ENCODE measurements at regions not wholly inside any gene's neighbourhood (a gene's known extent, or its start where the extent isn't known, plus 50 kb on each side); places are given as distances from the start of the nearest gene placed in this dataset.

DNA sequence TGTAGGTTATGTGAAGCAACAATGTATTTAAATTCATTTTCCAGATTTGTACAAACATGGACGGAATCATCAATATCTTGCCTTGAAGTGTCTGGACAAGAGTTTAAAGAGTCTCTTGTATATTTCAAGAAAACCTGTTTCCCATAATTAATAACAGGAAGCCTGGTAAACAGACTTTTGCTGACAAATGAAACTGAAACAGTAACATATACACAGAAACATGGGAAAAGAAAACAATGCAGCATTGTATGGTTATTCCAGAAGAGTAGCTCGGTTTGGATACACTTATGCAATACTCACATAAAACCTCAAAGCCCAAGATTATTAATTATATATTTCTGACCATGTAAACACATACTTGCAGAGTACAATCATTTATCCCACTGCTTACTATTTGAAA is 265.5 kb downstream of the PTPRC start:
- no peak for DNase-seq (ENCODE audit: low read depth)

DNA sequence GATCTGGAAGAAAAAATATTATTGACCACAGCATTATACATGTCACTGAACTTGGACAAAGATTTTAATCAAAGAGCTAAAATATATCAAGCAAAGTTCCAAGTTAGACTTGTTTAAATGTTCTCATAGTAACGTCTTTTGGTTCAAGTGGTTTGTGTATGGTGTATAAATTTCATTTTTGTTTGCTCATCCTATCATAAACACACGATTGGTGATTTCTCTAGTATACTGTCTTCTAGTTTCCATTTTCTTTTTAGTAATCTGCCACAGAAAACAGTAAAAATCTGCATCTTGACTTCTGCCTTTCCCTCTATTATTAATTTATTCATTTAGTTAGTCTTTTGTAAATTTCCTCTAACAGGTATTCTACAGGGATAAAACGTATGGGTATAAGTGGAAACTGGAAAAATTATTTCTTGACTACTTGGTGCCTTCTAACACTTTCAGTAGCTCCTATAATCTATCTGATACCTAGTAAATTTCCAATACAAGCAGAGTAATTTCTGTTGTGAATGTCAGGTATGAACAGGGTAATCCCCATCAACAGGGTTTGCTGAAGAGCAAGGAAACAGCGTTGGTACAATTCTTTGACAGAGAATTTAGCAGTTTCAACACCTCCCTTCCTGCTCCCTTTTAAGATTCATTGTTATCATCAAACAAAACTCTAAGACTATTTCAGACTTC is 268.0 kb downstream of the PTPRC start:
- DNase-seq (ENCODE audit: low read depth) = no peak

DNA sequence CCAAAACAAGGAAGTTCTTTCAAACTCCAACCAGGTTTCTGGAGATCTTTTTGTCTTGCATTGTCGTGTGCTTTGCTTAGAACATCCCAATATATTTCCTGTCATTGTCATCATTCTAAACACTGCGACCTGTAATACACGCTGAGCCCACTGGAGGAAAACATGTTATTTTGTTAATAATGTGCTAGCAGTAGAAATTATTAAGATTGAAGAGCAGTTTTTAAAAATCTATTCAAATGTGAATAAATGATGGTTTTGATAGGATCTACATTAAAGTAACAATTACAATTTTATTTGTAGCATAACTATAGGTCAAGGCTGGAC is 268.5 kb downstream of the PTPRC start:
- DNase-seq (ENCODE audit: low read depth) = no peak

DNA sequence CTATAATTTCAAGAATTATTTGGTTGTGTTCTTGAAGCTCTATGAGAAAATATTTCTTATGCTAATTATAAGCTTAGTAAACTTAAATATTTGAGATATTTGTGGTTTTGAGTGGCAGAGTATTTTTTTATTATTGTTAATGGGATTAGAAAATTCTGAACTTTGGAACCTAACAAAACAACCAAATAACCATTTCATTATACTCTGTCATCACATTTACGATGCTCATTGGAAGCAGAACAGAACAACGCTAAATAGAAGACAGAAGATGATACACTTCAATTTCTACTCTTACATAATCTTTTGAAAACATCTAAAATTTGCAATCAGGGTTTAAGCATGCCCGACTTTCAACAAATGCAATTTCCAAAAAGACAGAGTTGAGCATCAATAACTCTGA is 270.2 kb downstream of the PTPRC start:
- DNase-seq (ENCODE audit: low read depth) = no peak

DNA sequence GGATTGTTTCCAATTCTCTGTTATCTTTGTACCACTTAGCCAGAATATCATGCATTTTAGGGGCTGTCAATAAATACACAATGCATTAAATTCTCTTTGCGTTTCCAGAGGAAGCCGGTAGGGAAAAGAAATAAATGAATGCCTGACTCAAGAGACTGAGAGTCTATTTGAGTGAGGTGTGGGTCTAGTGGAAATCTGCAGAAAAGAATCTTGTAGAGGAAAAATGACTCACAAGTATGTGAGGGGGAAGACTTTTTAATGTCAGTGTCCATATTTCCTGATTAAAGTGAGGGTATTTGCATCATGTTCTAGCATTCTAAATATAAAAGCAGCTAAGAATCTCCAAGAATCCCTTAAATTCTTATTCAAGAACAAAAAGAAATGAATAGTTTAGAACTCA is 271.1 kb downstream of the PTPRC start:
- no peak for DNase-seq (ENCODE audit: low read depth)

DNA sequence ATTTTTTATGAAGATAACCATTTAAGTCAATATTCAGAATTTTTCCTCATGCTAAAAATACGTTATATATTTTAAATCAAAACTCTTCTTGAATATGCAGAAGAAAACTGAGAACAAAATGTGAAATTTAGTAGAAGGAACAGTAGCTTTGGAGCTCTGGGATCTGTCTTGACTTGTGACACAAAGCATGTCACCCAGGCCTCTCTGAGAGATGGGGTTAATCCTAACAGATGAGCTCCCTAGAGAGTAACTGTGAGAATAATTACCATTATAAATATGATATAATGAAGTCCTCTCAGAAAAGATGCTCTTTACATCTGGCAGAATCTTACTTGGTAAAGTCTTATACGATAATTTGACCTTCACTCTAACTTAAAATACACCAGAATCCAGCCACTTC is 272.0 kb downstream of the PTPRC start:
- DNase-seq (ENCODE audit: low read depth) = no peak

DNA sequence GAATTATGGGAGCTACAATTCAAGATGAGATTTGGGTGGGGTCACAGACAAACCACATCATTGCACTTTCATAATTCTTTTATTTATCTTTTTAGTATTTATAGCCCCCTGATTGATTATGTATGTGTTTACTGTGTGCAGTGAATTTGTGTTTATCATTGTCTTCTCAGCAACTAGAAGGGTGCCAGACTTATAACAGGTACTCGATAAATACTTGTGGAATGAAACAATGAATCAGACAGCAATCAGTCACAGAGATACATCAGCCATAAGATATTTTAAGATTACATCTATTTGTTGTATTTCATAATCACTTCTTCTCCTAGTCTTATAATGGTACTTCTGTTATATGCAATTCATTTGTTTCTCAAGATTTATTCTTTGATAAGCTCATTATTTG is 273.2 kb downstream of the PTPRC start:
- no peak for DNase-seq (ENCODE audit: low read depth)

DNA sequence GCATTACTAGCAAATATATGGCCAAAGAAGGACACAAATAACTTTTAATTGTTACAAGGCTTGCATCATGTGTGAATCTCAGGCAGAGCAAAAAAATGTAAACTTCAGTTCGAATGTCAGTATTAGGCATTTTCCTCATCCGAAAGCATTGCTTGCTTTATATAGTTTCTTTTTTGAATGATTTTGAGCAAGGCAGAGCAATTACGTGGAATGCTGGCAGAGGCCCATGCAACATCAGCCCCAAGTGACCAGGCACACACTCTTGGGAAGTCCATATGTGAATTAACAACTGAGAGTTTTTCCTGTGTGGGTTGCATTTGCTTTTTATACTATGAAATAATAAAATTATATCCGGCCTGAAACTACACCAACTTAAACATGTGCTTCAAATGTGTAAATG is 274.8 kb downstream of the PTPRC start:
- no peak for DNase-seq (ENCODE audit: low read depth)

DNA sequence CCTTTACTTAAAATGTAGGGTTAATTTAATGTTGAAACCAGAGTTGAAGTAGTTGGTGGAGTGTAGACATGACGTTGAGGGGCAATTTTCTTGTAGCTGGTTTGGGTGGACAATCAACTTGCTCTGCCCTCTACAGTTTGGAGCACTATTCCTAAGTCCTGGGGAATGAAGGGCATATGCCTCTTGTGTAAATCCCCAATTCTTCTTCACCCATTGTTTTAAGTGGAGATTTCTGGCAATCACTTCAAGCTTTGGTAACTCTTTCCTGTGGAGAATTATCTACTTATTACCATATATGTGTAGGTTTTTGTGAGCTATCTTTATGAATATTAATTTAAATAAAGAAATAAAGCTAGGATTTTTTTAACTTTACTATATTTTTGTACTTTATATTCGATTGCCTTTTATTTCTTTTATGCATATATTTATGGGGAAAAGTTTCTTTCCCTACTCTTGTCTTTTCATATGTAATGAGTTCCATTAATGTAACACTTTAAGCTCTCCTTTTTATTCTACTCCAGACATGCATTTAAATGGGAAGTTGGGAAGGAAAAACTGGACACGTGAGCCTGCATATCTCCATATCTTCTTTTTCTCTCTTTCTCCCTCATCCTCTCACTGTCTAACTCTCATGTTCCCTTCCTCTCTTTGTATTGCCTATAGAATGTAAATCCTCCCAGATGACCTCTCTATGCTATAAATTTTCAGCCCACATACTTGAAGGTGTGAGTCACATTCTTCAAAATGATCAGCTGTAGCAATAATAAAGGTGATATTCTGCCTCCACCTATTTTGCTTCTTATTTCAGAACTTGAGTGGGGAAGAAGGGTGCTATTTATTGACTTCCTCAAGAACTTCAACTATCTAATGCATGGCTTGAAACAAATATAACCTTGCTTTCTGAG is 276.7 kb downstream of the PTPRC start:
- DNase-seq (ENCODE audit: low read depth) = no peak

DNA sequence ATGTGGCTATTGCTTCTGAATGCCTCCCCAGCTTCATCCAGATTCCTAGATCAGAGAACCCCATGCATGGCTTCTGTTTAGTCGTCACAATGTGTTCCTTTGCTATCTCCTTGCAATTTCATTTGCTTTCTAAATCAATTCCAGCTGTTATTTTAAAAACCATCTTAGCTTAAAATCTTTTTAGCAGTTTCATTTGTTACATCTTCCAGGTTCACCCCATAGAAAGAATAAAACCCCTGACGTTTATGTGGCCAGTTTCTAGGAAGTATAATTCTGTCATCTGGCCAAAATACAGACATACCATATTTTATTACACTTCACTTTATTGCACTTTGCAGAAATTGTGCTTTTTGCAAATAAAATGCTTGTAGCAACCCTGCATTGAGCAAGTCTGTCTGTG is 278.4 kb downstream of the PTPRC start:
- DNase-seq (ENCODE audit: low read depth) = no peak

DNA sequence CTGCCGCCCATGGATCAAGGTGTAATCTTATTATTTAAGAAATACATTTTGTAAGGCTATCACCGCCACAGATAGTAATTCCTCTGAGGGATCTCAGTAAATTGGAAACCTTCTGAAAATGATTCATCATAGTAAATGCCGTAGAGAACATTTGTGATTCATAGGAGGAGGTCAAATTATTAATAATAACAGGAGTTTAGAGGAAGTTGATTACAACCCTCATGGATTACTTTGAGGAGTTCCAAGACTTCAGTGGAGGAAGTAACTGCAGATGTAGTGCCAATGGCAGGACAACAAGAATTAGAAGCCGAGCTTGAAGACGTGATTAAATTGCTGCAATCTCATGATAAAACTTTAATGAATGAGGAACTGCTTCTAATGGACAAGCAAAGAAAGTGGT is 280.1 kb downstream of the PTPRC start:
- no peak for DNase-seq (ENCODE audit: low read depth)

DNA sequence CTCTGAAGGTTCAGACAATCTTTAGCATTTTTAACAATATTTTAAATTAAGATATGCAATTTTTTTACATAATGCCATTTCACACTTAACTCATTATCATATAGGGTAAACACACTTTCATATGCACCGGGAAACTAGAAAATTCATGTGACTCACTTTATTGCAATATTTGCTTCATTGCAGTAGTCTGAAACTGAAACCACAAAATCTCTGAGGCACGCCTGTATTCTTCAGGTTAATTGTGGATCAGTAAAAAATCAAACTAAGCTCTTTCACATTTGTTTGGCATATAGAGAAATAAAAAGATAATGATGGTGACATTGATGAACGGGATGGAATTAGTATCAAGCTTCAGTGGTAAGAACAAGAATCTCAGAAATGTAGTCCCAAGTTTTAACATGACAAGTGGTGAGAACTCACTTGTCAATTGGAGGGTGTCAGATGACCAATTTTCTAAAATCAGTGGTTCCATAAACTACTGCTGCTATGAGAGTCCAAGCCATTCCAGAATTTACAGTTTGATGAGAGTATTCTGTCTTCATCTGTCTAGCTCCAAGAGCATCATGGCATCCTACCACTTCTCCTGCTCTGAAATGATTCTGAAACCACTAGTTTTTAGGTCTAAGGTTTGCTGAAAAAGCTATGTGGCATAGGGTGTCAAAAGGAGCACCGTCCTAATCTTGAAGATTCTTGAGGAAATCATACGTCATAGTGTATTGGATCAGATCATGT is 281.0 kb downstream of the PTPRC start:
- no peak for DNase-seq (ENCODE audit: low read depth)

DNA sequence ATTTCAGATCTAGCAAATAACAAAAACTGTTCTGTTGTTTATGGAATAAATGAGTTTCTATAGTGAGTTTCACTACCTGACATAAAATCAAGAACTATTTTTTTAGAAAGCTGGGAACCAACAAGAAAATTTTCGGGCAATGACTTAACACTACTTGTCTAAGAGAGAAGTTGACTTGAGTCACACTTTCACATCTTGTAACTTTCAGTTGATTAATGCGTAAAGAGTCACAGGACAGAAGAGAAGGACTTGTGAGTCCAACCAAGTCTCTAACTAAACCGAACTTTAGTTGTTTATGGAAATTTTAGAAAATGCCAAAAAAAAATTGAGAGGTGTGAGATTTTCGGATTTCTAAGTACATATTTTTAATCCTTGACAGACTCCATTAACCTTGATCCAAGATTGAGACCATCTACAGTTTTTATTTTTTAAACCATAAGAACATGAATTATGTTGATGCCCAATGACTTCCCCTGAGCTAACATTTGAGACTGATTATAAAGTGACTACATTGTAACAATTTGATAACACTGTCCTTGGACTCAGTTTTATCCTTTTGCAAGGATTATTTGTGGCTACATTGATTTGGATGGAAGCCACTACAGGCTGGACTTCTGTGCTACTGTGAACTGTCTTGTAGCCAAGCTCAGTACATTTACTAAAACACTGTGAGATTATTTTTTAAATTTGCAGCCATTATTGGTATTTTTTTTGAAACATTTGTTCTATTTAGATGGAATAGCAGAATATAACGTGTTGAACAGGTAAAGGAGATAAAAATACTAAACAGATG is 284.0 kb downstream of the PTPRC start:
- DNase-seq (ENCODE audit: low read depth) = no peak

DNA sequence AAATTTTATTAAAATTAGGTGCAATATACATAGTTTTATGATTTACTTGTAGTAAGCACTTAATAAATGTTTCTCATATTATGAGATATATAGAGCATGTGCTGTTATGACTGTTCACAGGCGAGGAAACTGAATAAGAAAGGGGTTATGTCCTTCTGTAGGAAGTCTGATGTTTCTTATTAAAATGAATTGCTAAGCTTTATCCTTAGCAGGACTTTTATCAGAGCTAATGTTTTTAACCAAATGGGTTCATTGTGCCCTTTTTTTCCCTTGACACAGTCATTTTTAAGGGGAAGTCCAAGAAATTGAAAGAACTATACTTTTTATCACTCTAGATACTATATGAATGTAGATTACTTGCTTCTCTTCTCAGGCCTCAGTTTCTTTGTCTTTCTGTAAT is 285.2 kb downstream of the PTPRC start:
- DNase-seq (ENCODE audit: low read depth) = no peak

DNA sequence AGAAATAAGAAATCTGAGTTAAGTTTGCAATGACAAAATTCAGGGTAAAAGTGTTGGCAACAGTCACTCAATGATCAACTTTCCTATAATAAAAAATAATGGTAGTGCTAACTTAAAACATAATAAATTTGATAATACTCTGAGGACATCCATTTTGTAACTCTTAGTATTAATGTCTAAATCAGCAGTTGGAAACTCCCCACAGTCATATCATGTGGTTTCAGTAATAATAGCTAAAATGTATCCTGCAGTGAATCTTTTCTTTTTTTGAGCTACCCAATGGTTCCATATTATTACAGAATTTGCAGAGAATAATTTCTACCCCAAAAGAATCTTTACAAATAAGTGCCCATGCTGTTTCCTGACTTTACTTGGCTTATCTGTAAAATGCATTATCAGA is 286.7 kb downstream of the PTPRC start:
- DNase-seq (ENCODE audit: low read depth) = no peak

DNA sequence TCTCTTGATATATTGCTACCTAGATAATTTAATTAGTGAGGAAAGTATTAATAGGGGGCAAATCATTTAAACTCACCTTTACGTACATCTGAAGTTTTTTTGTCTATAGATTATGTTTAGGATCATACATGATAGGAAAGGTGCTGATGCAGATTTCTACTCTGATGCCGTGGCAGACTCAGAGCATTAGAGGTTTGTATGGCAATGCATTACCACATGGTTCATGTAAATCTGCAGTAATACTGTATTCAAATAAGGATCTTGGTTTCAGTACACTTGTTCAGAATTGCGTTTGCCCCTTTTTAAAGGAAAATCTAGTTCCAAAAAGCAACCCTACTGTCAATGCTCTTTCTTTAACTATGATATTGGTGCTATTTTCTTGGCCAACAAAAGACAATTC is 288.3 kb downstream of the PTPRC start:
- DNase-seq (ENCODE audit: low read depth) = no peak

DNA sequence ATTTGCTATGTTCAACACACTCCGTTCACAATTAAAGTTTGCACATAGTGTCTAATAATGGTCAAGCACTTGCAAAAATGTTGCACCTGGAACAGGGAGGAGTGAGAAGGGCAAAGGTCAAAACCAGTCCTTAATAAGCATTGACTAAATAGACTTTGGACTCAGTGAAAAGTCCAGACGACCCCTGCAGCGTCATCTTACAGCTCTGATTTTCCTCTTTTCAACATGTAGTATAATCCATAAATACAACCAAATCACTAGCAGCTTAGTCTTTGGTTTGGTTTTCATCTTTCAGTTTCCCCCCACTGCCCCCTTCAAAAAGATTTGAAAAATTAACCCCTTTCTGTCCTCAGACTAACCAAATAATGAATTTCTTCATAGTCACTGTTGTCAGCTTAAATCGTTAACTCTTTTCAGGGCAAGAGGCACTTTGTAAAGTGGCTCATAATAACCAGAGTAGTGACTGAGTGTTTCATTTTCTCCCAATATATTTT is 290.3 kb downstream of the PTPRC start:
- no peak for DNase-seq (ENCODE audit: low read depth)

DNA sequence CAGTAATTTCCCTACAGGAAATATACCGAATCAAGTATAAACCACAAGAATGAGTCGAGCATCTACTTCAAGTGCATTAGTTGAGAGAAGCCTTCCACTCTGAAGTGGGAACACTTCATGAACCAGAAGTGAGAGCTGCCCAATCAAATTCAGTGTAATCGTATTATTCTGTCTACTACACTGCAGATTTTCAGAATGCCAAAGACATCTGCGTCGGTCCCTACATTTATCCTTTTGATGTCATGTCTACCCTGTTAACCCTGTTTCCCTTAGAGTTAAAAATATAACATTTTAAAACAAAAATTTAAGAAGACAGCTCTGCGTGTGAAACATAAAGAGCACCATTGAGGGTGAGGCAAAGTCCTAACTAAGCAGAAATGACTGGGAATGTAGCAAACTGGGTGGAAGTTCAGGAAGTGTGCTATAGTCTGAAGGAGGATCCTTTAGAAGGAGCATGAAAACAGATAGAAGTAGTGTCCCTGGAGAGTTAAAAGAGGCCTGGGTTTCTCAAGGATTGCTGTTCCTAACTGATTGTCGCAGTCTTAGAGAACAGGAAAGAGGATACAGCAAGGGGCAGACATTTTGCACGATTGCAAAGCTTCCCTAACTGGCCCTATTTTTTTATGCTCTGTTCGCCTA is 291.2 kb downstream of the PTPRC start:
- no peak for DNase-seq (ENCODE audit: low read depth)

DNA sequence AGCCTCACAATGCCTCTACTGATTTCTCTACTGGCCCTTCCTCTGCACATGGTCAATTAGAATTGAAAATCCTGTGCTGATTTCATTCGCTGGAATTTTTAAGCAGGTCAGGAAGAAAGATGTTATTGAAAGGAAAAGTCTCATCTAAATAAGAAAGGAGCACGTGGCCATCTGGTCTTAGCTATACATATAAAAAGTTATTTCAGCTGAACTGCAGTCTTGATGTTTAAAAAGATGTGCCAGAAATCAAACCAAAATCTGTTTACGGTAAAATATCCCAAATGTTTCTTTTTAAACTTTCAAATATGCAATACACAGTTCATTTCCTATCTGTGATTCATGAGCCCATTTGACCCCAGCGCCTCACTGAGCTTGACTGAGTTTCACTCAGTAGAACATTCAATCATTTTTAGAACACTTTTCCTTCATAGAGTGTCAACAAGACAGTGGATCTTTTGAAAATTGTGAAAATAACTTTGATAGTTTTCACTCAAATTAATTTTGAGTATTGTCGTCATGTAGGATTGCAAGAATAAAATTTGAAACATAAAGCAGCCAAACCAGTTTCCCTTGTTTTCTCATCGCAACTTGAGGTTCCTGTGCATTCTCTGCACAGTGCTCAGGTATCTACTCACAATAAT is 293.6 kb downstream of the PTPRC start:
- no peak for DNase-seq (ENCODE audit: low read depth)

DNA sequence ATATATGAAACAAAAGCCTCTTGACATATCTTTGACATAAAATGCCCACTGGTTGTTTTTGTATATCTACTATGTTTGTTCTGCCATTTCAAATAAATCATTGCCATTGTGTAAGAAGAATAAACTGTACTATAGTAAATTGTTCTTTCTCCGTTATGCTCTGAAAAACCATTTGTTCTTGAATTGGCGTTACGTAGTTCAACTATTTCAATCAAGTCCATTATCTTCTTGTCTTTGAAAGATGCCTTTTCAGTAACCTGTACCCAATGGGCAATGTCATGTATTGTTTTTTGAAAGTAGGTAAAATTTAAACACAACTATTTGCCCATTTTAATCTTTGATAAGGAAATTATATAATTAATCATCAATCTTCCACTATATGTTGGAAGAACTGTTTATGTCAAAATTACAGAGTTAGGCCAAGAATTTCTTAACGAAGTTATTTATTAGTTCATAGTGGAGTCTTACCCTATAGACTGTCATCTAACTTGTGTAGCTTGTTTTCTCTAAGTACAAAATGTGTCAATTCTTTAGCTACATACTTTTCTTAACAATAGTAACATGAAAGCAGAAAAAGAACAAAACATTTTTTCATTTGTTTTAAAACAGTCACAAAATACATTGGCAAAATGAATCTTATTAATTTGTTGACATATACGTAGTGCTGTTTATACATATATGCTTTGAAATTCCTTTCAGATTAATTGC is 294.8 kb downstream of the PTPRC start:
- DNase-seq (ENCODE audit: low read depth) = no peak

DNA sequence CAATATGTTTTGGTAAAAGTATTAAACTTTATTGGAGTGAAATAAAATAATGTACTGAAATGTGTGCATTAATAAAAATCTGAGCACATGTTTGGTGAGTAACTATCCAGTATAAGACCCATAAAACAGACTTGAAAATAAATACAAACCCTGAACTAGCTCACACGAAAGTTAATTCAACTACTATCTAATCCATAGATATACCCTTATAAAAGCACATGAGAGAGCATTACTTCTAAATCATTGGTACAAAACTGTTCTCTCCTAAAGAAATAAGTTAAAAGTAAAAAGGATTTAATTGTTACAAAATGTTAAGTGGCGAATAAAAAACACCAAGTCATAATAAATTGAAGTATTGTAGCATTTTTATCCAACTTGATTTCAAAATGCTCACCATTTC is 295.6 kb downstream of the PTPRC start:
- DNase-seq (ENCODE audit: low read depth) = no peak
